ENCODE measurements at regions not wholly inside any gene's neighbourhood (a gene's known extent, or its start where the extent isn't known, plus 50 kb on each side); places are given as distances from the start of the nearest gene placed in this dataset.

- ChIA-PET CTCF (interaction anchor here (0.9 to 1.3 kb wide), 2 partner anchors 10 to 23 kb away, joined by 3 read pairs; no protein-coding TSS in a partner anchor), POLR2A (no interaction called here)
- TF ChIP-seq FOS (IDR thresholded peaks at IDR 0.05; ENCODE audit: borderline replicate concordance, insufficient read depth, low read length) (no peak), CTCF (IDR thresholded peaks at IDR 0.05; ENCODE audit: extremely low read depth in 1 of 2, insufficient read depth in 1 of 2, low read depth in 1 of 2, low read length in 2 of 2) (no peak), GATA2 (IDR thresholded peaks at IDR 0.05; ENCODE audit: insufficient read depth, insufficient read length, low read depth, low read length) (no peak), EZH2 (IDR thresholded peaks at IDR 0.05; ENCODE audit: borderline replicate concordance, low read depth, low read length, severe bottlenecking) (no peak), MAX (IDR thresholded peaks at IDR 0.05; ENCODE audit: insufficient read depth, insufficient read length) (no peak), MYC (IDR thresholded peaks at IDR 0.05; ENCODE audit: low read depth, low read length) (no peak), POLR2A (IDR thresholded peaks at IDR 0.05; ENCODE audit: low read depth, low read length) (no peak), POLR2AphosphoS5 (IDR thresholded peaks at IDR 0.05; ENCODE audit: insufficient read depth, low read depth, low read length) (no peak), JUN (IDR thresholded peaks at IDR 0.05; ENCODE audit: borderline replicate concordance, insufficient read depth, insufficient read length, low read depth) (no peak)
- no peaks in the 10 kb centered on the region for H3K27me3 ChIP-seq (ENCODE audit: control insufficient read depth in 2 of 2, insufficient read depth in 2 of 2, low read length in 2 of 2)
- no peak overlapping the region for H3K4me2 ChIP-seq (ENCODE audit: insufficient read depth, low read length)
- DNase-seq (ENCODE audit: low read depth, low spot score) = peak; percentile 34
- no peaks in the 10 kb centered on the region for H3K9me1 ChIP-seq (replicated peaks; ENCODE audit: control insufficient read depth, extremely low read depth, insufficient read depth, low read length)
- peaks cover 15% of the 10 kb centered on the region for H3K4me1 ChIP-seq (ENCODE audit: control insufficient read depth, extremely low read depth, insufficient read depth, low read length)
- H3K9ac ChIP-seq (replicated peaks; ENCODE audit: extremely low read depth, insufficient read depth, low read length) = no peak overlapping the region
- peak overlapping the region; percentile 41 for H2AFZ ChIP-seq (ENCODE audit: low read depth, low read length)
- no peaks in the 10 kb centered on the region for H3K79me2 ChIP-seq (ENCODE audit: control insufficient read depth, insufficient read depth, low read length)
- no peak overlapping the region for H3K4me3 ChIP-seq (replicated peaks in 1 of 3; ENCODE audit: insufficient read depth in 1 of 3, low read depth in 1 of 3, low read length in 3 of 3)
- H3K9me3 ChIP-seq (replicated peaks; ENCODE audit: control insufficient read depth, insufficient read depth, low read length) = no peaks in the 10 kb centered on the region
- H4K20me1 ChIP-seq (replicated peaks; ENCODE audit: control insufficient read depth, extremely low read depth, insufficient read depth, low read length) = no peaks in the 10 kb centered on the region
- H3K27ac ChIP-seq (ENCODE audit: insufficient read depth, low read depth, low read length) = no peak overlapping the region
- H3K36me3 ChIP-seq (ENCODE audit: control insufficient read depth in 2 of 2, extremely low read depth in 1 of 2, insufficient read depth in 2 of 2, low read length in 2 of 2) = no peaks in the 10 kb centered on the region
- no TSS peak for BruUV-seq (replicated peaks)
- intact Hi-C loops (cut with micrococcal nuclease) (no loop called here), dilution Hi-C loops (cut with MboI; ENCODE audit: extremely low pct_ligation_motif_present, low sequenced_read_pairs) (no loop called here)
- no peak for FAIRE-seq
Measured at GRCh38 chr9:81375187-81376100, 313.9 kb downstream of the TLE1 start.
